Thoracic aorta (tissue), 2 donors: ENCODE measurements at regions not wholly inside any gene's neighbourhood (a gene's known extent, or its start where the extent isn't known, plus 50 kb on each side); places are given as distances from the start of the nearest gene placed in this dataset.
A peak's percentile ranks its signal among the peaks of the same experiment; 100 is the strongest.

Experiments used
- ATAC-seq: fragments of 150-250 bp; one replicate; pipeline ENCODE4 v1.8.0; 2017; ENCODE audit warnings: low read depth; ENCODE audit not compliant: insufficient number of reproducible peaks, low FRiP score
- DNase-seq: peaks from one replicate; pipeline ENCODE4 v3.0.0-alpha.2; 2020; ENCODE audit warnings: low spot score
- H3K27ac ChIP-seq, 2 donors: fragments of 200-600 bp; sonication (generic); 1 replicate in 1 of 2; 2 replicates in 1 of 2; pipeline ENCODE4 v1.5.1; 2016; ENCODE audit warnings: mild to moderate bottlenecking in 2 of 2, moderate library complexity in 2 of 2
- H3K27me3 ChIP-seq: fragments of 200-600 bp; sonication (generic); replicated peaks from 2 replicates; pipeline ENCODE4 v1.6.0; 2016; ENCODE audit warnings: mild to moderate bottlenecking; ENCODE audit not compliant: insufficient read depth
- H3K36me3 ChIP-seq: fragments of 200-600 bp; sonication (generic); one replicate; pipeline ENCODE4 v1.5.1; 2016
- H3K4me1 ChIP-seq, 2 donors: fragments of 200-600 bp; sonication (generic); 1 replicate in 1 of 2; 2 replicates in 1 of 2; pipeline versions ENCODE4 v1.5.1 to v1.6.0; 2016; ENCODE audit warnings: low read depth in 2 of 2, mild to moderate bottlenecking in 1 of 2; ENCODE audit not compliant: control insufficient read depth in 1 of 2
- H3K4me3 ChIP-seq: fragments of 200-600 bp; sonication (generic); 2 replicates; pipeline ENCODE4 v1.5.1; 2016; ENCODE audit warnings: mild to moderate bottlenecking
- H3K9me3 ChIP-seq: fragments of 200-600 bp; sonication (generic); 2 replicates; pipeline ENCODE4 v1.5.1; 2016
- TF ChIP-seq, protein P1 (sequence below): fragments of 200-600 bp; sonication (generic); IDR thresholded peaks from one replicate; pipeline ENCODE4 v1.5.1; 2019; ENCODE audit warnings: antibody characterized with exemption

DNA sequence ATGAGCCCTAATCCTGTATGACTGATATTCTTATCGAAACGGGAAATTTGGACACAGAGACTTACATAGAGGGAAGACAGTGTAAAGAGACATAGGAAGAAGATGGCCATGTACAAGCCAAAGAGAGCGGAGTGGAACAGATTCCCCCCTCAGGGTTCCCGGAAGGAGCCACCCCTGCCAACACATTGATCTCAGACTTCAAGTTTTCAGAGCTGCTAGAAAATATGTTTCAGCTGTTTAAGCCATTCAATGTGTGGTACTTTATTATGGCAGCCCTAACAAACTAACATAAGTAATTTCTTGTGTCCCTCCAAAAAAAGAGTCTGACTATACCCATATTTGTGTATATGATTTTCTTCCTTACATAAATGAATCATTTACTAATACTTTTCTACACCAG, 128.0 kb upstream of the STC2 start:
- ATAC-seq: no peak
- DNase-seq: no peak
- Histone ChIP-seq H3K27me3 (no peaks in the 10 kb centered on the region), H3K4me1 (peaks cover 13 to 21% of the 10 kb centered on the region in 2 donors), H3K36me3 (no peaks in the 10 kb centered on the region), H3K4me3 (no peak overlapping the region), H3K9me3 (no peaks in the 10 kb centered on the region), H3K27ac (no peak overlapping the region)
- TF ChIP-seq, protein P1, sequence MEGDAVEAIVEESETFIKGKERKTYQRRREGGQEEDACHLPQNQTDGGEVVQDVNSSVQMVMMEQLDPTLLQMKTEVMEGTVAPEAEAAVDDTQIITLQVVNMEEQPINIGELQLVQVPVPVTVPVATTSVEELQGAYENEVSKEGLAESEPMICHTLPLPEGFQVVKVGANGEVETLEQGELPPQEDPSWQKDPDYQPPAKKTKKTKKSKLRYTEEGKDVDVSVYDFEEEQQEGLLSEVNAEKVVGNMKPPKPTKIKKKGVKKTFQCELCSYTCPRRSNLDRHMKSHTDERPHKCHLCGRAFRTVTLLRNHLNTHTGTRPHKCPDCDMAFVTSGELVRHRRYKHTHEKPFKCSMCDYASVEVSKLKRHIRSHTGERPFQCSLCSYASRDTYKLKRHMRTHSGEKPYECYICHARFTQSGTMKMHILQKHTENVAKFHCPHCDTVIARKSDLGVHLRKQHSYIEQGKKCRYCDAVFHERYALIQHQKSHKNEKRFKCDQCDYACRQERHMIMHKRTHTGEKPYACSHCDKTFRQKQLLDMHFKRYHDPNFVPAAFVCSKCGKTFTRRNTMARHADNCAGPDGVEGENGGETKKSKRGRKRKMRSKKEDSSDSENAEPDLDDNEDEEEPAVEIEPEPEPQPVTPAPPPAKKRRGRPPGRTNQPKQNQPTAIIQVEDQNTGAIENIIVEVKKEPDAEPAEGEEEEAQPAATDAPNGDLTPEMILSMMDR: no peak

DNA sequence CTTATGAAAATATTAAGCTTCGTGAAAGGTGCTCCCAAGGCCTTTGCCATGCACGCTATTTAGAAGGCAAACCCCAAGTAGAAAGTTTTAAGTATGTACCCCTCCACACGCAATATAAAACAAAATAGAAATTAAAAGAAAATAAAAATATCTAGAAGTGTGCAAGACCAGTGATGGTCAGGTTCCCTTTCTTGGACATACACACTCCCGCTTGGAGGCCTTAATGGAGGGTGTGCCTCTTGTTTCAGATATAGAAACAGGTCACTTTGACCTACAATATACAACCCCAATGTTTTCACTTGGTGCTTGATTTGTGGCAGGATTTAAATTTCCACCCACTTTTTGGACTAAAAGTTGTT, 127.4 kb upstream of the STC2 start:
- Histone ChIP-seq H3K4me3 (no peak overlapping the region), H3K4me1 (peaks cover 13 to 21% of the 10 kb centered on the region in 2 donors), H3K9me3 (no peaks in the 10 kb centered on the region), H3K27ac (no peak overlapping the region), H3K36me3 (no peaks in the 10 kb centered on the region), H3K27me3 (no peaks in the 10 kb centered on the region)
- ATAC-seq (no peak), DNase-seq (no peak)
- TF ChIP-seq, protein P1: no peak

DNA sequence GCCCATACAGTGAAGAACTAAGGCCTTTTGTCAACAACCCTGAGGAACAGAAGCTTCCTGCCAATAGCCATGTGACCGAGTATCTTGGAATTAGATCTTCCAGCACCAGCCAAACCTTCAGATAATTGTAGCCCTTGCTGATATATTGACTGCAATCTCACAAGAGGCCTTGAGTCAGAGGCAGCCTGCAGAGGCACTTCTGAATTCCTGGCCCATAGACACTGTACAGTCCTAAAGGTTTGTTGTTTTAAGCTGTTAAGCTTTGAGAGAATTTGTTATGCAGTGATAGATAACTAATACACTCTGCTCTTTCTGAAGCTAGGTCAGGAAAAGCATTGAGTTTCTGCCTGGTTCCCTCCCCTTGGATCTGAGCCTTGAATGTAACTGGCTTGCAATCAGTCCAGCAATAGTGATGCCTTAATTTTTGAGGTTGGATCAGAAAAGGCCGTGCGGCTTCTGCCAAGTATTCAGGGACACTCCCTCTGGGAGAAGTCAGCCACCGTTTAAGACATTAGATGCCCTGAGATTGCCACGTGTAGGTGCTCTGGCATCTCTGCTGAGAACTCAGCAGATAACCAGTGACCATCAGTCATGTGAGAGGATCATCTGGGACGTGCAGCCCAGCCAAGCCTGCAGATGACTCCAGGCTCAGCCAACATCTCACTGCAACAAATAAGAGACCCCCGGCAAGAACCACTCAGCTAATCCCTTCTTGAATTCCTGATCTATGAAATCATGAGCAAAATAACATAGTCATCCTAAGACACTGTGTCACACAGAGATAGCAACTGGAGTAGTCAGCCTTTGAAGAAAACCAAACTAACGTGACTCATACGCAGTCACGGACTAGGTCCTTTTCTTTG, 126.8 kb upstream of the STC2 start:
- DNase-seq (no peak), ATAC-seq (peak; percentile 64)
- H3K9me3 ChIP-seq: no peaks in the 10 kb centered on the region
- TF ChIP-seq, protein P1: no peak
- H3K36me3 ChIP-seq: no peaks in the 10 kb centered on the region
- H3K4me1 ChIP-seq: peaks cover 13 to 21% of the 10 kb centered on the region in 2 donors
- no peak overlapping the region for H3K4me3 ChIP-seq
- peak overlapping the region; percentile 45 to 46 for H3K27ac ChIP-seq
- H3K27me3 ChIP-seq: no peaks in the 10 kb centered on the region

DNA sequence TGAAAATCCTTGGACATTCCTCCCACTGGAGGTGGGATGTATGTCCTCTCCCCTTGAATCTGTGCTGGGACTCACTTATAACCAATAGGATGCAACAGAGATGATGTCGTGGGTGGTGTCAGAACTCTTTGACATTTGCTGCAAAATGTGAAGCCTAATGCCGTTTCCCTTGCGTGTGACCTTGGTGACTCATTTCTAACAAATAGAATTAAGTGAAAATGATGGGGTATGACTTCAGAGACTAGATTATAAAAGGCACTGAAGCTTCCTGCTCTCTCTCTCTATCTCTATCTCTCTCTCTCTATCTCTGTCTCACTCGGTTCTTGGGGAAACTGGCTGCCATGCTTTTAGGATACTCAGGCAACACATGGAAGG, 126.1 kb upstream of the STC2 start:
- DNase-seq: no peak
- TF ChIP-seq, protein P1: no peak
- no peak for ATAC-seq
- no peaks in the 10 kb centered on the region for H3K27me3 ChIP-seq
- peak overlapping the region; percentile 45 to 46 for H3K27ac ChIP-seq
- H3K9me3 ChIP-seq: no peaks in the 10 kb centered on the region
- no peaks in the 10 kb centered on the region for H3K36me3 ChIP-seq
- H3K4me3 ChIP-seq: no peak overlapping the region
- peaks cover 13 to 21% of the 10 kb centered on the region in 2 donors for H3K4me1 ChIP-seq

DNA sequence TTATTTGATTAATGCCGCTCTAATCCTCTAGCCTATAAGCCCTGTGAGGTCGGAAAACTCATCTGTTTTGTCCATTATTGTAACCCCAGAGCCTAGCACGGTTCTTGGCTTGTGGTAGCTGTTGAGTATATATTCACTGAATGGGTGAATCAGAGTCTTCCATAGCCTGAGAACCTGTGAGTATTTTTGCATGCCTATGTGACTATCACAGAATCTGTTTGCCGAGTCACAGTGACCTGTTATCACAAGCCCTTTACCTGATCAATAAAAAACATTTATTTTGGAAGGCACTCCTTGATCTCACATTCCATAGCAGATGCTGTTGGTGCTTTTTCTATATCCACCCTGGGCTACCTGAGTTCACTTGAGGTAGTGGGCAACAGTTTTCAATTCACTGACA, 125.0 kb upstream of the STC2 start:
- no peak overlapping the region for H3K4me3 ChIP-seq
- DNase-seq: no peak
- TF ChIP-seq, protein P1: no peak
- H3K36me3 ChIP-seq: no peaks in the 10 kb centered on the region
- ATAC-seq: no peak
- no peaks in the 10 kb centered on the region for H3K9me3 ChIP-seq
- H3K27me3 ChIP-seq: no peaks in the 10 kb centered on the region
- H3K4me1 ChIP-seq: peaks cover 13 to 21% of the 10 kb centered on the region in 2 donors
- H3K27ac ChIP-seq: no peak overlapping the region
